Effector CD8-positive, alpha-beta T cell (primary cell): ENCODE measurements at regions not wholly inside any gene's neighbourhood (a gene's known extent, or its start where the extent isn't known, plus 50 kb on each side); places are given as distances from the start of the nearest gene placed in this dataset.
"Not testable (repeated sequence)": the region's sequence is repeated elsewhere in the genome, so short reads cannot be mapped to it uniquely, and the experiment has no call there.

Experiments
- DNase-seq: peaks from one replicate; lab custom pipeline; 2025; lab: John Stamatoyannopoulos, UW

DNA sequence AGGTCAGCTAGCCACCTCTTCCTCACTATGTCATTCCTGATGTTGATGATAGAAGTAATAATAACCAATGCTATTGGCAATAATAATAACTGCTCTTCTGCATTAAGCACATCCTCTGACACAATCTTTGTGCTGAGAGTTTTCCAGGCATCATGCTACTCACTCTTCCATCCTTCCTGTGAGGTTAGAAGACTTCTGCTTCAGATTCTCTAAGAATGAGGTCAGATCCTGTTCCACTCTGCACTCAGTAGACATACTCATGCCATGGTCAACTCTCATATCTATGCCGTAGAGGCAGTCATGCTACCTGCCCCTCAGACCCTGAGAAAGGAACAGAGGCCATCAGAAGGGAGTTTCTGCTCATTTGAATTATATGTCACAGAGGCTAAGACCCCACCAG, 98.1 kb upstream of the TOP1 start:
- DNase-seq: no peak

DNA sequence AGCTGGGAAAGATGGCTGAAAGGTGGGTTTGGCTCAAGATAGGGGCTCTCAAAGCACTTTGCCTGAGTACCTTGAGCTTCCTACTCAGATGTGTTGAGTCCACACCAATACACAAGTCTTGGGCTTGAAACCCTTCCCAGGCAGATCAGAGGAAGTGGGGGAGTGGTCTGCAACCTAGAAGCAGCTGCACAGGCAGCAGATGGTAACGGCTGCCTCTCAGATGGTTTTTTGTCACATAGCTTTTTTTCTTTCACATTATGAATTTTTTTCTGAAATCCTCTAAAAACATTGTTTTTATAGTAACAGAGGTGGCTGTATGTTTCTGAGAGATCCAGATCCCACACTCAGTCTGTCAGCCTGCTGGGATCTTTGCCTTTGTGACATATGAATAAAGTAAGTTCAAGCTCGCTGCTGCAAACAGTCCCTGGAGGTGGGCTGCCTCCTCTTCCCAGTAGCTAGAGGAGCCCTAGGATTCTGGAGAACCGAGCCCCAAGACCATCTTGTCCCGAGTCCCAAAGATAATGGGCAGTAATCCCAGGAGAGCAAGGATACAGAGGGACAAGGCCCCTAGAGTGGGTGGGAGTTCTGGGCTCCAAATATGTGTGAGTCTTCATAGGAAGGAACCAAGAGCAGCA, 97.1 kb upstream of the TOP1 start:
- no peak for DNase-seq

DNA sequence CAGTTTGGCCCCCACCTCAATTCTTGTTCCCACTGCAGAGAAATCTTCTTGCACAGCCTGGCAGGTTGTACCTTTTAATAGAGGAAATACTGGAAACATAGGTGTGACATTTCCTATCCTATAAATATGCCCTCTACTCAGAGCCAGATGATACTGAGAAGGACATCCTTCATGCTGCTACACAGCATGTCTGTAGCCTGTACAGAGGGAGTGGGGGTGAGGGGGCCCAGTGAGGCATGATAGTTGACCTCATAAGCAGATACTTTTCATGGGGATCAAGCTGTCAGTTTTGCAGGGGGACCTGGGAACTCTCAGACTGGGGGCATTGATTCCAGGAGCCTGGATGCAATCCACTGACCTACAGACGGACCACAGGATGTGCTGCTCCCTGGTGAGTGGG, 96.2 kb upstream of the TOP1 start:
- DNase-seq: no peak

DNA sequence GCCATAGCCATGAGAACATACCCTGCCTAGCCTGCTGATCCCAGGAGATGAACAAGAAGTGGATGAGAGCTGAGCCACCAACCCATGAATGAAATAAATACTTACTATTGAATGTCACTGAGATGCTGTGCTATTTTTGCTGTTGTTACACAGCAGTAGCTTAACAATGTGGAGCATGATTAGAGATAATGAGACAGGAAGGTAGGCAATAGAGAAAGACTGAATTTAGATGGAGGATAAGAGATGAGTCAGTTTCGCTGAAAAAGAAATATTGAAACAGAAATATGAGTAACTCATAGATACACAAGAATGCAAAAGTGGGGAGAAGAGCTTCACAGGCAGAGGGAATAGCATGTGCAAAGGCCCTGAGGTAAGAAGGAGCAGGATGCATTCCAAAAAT, 94.9 kb upstream of the TOP1 start:
- DNase-seq: no peak

DNA sequence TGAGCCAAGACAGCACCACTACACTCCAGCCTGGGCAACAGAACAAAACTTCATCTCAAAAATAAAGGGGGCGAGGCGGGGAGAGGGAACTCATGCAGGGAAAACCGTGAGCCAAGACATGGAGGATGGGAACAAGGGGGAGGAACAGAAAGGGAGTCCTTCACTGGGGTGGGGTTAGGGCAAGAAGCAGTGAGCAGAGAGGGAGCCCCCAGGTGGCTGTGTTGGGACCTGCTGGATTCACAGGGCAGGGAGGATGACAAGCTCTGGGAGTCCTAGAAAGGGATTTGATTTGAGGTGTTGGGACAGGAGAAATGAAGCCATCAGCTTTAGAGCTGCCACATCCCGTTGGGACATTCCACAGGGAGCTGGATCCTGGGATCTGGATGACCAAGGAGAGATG, 90.6 kb upstream of the TOP1 start:
- DNase-seq: no peak

DNA sequence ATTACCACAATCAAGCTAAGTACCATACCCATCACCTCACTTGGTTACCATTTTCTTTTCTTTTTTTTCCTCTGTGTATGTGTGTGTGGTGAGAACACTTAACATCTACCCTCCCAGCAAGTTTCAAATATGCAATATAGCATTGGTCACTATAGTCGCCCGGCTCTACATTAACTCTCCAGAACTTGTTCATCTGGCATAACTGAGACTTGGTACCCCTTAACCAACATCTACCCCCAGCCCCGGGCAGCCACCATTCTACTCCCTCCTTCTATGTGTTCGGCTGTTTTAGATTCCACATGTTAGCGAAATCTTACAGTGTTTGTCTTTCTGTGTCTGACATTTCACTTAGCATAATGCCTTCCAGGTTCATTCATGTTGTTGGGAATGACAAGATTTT, 89.0 kb upstream of the TOP1 start:
- DNase-seq: no peak

DNA sequence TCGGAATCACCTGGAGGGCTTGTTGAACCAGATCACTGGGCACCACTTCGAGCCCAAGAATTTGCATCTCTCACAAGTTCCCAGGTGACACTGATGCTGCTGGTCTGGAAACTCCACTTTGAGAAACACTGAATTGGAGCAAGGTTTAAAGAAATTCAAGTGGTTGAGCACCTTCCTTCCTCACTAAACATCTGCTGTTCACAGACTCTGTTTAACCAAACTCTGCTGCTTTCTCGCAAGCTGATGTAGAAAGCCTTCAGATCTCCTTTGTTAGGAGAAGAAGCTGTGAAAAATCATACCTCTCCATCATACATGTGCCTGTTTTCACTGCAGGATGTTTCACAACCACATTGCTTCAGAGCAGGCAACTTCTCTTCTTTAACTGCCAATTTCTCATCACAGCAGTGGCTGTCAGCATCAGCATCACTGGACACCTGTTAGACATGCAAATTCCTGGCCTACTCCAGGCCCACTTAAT, 87.5 kb upstream of the TOP1 start:
- no peak for DNase-seq

DNA sequence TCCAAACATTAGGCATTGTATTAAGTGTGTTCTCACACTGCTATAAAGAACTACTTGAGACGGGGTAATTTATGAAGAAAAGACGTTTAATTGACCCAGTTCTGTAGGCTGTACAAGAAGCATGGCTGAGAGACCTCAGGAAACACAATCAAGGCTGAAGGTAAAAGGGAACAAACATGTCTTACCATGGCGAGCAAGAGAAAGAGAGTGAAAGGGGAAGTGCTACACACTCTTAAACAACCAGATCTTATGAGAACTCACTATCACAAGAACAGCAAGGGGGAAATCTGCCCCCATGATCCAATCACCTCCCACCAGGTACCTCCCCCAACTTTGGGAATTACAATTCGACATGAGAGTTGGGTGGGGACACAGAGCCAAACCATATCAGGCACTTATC, 86.6 kb upstream of the TOP1 start:
- DNase-seq: no peak

DNA sequence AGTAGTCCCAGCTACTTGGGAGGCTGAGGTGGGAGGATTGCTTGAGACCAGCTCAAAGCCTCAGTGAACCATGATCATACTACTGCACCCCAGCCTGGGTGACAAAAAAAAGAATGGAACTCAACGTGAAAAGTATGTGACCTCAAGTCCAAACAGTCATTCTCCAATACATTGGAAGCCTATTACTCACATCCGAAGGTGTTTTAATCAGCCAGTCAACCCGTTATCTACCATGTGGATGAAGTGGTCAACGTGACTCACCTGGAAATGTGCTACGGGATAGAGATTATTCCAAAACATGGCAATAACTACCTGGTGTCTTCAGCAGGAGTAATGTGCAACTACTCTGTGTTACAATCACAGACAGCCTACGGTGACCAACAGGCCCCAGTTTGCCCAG, 85.8 kb upstream of the TOP1 start:
- no peak for DNase-seq

DNA sequence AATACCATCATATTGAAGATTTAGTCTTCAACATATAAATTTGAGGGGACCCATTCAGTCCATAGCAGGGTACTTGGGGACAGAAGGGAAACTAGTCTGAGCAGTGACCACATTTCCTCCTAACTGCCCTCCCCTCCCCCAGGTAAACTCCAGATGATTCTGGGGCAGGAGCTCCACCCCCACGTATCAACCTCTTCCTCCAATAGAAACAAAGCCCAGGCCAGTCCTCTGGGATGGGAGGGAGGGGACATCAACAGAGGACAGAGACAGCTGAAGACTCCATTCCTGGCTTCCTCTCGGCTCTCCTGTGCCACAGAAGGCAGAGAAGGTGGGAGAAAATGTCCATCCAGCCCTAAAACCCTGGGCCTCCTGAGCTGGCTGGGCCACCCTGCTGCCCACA, 85.0 kb upstream of the TOP1 start:
- no peak for DNase-seq

DNA sequence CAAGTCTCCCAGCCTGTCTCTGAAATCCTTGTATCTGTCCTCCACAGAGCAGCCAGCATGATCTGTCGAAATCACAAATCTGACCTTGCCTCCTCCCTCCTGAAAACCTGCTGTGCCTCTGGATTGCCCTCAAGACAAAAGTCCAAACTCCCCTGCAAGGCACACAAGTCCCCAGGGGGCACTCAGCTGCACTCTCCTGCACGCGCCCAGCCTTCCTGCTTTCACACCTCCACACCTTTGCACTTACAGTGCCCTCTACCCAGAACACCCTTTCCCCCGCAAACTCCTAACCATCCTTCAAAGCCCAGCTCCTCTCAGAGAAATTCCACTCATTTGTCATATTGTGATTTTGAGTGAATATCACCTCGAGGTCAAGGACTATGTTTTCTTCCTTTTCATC, 83.4 kb upstream of the TOP1 start:
- DNase-seq: no peak

DNA sequence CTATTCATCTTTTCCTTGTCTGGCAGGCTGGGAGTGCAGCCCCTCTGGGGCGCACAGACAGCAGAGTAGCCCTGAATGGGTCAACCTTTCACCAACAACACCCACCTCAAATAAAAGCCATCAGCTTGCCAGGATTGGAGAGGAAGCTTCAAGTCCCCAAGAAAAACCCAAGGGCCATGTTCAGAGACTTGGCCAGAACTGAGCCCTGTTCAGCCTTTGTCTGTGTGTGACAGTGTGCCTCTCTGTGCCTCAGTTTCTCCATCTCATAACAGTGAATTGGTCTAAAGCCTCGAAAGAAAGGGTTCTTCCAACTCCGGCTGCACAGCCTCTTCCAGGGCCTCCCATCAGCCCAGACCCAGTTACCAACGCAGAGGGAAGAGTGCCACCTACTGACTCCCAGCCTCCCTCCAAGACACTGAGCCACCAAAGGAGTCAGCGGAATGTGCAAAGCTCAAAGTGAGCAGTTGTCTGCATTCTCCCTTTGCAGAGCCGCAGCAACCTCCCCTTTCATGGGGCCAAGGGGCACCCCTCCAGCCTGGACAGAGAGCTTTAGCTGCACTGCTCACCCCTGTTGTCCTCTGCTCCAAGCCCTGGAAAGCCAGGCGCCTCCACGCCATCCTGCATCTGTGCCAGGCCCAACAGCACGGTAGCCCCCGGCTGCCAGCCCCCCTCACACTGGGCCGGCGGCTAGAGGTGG, 82.7 kb upstream of the TOP1 start:
- DNase-seq: no peak

DNA sequence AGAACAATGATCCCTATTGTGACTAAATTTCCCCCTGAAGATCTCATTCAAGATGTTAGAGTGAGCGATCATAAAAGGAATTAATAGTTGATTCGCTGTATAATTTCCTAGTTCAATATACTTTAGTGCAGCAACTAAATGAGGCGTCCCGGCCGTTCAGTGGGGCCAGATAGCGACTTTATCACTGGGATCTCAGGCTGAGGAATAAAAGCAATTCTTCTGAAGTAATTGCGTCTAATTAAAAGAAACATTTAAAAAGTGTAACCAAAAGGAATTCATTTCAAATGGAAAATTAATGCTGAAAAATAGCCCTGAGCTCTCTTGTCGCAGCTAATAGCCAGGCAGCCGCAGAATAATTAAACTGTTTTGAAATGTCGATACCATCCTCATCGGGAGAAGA, 82.2 kb upstream of the TOP1 start:
- DNase-seq: no peak

DNA sequence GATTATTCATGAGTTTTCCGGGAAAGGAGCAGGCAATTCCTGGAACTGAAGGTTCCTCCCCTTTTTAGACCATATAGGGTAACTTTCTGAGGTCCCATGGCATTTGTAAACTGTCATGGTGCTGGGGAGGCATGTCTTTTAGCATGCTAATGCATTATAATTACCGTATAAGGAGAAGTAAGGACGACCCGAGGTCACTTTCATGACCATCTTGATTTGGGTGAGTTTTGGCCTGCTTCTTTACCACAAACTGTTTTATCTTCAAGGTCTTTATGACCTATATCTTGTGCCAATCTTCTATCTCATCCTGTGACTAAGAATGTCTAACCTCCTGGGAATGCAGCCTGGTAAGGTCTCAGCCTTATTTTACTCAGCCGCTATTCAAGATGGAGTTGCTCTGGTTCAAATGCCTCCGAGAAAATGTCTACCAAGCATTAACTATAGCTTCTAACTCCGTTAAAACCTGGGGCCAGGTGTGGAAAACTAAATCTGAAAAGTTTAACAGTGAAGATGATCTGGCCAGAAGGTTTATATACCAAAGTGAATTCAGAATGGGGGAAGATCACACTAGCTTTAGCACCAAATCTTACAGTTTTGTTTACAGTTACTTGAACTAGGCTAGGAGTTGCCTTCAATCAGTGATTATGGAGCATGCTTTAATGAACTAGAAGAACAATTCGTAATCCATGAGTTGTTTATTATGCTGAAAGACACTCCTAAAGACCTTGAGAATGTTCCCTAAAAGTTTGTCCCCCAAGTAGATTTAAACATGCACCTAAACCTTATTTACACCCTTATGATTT, 80.0 kb upstream of the TOP1 start:
- no peak for DNase-seq

DNA sequence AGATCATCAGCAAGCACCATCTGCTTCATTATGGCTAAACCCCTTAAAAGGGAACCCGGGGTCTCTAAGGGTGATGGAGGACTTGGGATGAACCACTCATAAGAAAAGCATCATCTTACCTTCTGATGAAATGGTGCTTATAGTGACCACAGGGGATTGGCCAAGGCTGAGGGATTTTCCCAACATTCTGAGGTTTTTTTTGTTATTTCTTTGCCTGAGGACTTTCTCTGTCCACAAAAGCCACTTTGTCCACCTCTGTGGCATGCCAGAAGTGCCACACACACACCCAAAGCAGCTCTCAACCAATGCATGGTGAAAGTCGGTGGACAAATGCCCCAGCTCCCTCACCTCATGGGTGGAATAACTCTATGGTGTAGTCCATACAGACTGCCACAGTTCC, 79.3 kb upstream of the TOP1 start:
- DNase-seq: no peak

DNA sequence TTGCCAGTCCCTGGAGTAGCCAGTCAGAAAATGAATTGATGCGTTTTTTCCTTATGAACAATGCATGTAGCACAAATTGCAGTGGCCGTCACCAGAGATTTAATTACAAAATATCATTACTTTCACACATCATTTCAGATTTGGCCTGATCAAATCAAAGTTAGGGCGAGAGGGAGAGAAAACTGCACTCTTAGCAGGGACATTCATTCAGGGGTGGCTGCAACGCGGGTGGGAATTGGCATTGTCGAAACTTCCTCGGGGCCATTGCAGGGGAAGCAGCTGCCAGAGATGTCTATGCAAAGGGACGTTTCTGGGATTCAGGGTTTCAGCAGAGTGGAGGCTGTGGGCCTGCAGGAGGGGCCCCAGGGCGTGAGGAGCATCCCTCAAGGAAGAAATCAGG, 76.5 kb upstream of the TOP1 start:
- no peak for DNase-seq

DNA sequence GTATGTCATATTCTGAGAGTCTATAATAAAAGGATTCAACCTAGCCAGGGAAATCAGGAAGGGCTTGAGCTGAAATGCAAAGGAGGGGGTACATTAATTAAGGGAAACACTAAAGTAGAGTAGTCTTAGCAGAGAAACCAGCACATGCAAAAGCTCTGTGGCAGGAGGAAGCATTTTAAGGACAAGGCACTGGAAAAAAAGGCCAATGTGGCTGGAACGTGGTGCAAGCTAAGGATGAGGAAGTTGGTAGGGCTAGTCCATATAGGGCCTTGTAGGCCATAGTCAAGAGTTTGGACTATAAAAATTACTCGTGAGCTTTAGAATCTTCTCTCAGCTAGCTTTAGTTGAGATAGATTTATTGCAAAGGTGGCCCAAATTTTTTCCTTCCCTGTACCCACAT, 75.2 kb upstream of the TOP1 start:
- no peak for DNase-seq

DNA sequence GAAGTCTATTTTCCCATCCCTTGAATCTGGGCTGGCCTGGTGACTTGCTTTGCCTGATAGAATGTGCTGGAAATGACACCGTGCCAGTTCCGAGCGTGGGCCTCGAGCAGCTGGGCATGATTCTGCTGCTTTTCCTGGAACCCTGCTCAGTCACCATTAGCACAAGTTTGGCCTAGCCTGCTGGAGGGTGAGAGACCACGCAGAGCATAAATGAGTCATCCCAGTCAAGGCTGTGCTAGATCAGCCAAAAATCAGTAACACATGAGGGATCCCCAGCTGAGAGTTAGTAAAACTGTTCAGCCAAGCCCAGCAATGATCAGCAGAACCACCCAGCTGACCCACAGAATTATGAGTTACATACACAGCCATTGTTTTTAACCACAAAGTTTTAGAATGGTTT, 74.8 kb upstream of the TOP1 start:
- no peak for DNase-seq

DNA sequence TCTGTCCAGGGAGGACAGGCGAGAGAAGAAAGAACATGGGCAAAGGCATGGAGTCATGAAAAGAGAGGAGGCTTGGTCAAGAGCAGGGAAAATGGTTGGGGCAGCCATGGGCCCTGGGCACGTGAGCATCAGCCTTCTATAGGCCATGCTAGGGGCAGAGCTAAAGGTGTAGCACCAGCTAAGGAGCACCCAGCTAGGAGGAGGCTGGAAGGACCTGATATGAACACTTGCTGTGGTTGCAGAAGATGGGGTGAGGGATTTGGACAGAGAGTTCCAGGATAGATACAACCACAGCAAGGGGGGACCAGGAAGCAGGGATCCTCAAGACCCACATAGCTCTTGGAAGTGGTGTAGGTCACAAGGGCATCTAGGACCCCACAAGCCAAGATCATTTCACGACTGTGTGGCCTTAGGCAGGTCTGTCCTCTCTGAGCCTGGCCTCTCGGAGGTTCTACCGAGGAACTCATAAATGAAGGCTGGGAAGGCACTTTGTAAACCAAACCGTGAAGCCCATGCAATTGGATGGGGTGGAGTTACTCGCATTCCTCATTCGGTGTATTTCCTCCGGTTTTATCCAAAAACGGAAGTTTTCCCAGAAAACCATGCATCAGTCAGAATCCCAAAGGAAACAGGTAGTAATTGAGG, 74.0 kb upstream of the TOP1 start:
- DNase-seq: no peak

DNA sequence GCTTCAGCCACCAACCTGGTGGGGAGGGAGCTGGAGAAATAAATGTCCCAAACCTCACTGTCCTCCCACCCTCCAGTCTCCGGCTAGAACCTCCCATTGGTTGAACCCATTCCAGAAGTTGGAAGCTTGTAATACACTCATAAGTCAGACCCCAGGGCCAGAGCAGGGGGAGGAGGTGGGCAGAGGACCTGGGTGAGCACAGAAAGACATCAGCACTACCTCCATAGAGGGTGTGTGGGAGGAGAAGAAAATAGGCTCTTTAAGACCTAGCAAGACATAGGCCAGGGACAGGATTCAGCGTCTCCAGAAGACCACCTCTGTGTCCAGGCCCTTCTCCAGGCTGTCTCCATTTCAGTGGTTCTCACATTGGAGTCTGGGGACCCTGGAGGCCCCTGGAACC, 73.3 kb upstream of the TOP1 start:
- no peak for DNase-seq

DNA sequence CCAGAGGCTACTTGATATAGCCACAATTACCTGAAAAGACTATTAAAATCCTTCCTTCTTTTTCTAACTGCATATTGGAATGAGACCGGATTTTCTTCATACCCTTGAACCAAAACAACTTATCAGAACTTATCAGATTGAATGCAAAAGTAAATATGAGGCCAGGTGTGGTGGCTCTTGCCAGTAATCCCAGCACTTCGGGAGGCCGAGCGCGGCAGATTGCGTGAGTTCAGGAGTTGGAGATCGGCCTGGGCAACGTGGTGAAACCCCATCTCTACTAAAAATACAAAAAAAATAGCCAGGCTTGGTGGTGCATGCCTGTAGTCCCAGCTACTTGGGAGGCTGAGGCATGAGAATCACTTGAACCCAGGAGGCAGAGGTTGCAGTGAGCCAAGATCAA, 72.8 kb upstream of the TOP1 start:
- DNase-seq: not testable (repeated sequence)

DNA sequence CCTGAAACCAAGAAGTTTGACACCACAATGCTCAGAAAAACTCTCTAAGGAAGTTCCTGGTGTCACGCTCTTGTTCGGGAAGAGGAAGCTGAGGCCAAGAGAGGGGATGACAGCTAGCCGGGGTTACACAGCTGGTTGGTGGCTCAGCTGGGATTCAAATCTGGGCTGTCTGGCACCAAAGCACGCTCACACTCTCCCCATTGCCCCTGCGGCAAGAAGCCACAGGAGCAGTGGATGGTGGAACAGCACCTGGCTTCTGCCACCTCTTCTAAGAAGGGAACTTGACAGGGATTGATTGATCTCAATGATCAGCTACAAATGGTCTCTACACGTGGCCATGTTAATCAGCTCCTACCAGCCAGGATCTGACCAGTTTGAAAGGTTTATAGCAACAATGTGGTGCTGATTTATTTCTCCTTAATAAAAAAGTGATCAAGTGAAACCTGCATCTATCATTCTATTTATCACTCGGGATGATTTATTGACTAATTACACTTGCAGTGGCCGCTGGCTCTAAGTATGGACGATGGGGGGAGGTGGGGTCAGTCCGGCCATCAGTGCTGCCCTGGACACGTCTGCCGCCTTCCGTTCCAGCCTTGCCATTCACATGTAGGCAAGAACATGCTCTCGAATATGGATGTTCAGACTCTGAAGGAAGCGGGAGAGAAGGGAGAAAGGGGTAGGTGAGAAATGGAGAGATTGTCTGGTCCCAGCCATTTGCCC, 71.9 kb upstream of the TOP1 start:
- no peak for DNase-seq
